ENCODE measurements at regions not wholly inside any gene's neighbourhood (a gene's known extent, or its start where the extent isn't known, plus 50 kb on each side); places are given as distances from the start of the nearest gene placed in this dataset.

DNA sequence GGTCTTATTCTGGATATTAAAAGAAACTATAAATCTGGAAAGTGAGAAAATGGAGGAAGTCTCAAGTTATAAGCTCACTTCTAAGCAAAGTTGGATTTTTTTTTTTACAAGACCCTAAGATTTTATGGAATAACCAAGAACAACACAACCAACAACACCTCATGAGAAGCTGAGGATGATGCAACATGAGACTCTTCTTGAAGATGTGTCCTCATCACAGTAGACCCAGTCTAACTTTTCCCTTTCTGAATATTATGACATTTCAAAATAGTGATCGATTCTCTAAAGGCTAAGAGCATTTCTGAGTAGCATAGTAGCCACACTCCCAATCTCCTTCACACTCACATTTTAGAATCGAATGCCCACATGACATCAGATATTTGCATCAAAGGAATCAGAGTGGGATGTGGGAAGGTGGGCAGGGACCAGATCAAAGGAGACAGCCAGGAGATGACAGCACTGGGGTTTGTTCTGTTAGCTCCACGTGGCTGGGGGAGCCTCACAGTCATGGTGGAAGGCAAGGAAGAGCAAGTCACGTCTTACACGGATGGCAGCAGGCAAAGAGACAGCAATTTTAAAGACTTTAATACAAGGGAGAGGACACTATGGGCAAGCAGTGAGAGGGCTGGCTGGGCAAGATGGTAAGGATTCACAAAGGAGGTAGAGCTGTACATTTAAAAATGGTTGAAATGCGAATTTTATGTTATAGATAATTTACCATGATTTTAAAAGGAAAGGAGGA, 90.7 kb upstream of the MYL2 start (continued):
- TF ChIP-seq ZBTB33 (IDR thresholded peaks at IDR 0.05; ENCODE audit: extremely low read depth, insufficient replicate concordance, low read length) (no peak), CBX3 (IDR thresholded peaks at IDR 0.05; ENCODE audit: low read depth) (no peak)

- Histone ChIP-seq H3K9me2 (ENCODE audit: insufficient read depth) (no peaks in the 10 kb centered on the region), H3K4me1 (ENCODE audit: control insufficient read depth in 1 of 2, insufficient read depth in 2 of 2, low read length in 2 of 2) (no peaks in the 10 kb centered on the region), H3K4me3 (replicated peaks in 1 of 2; ENCODE audit: low read depth in 1 of 2, low read length in 2 of 2) (no peak overlapping the region), H2AFZ (ENCODE audit: low read depth, low read length, poor library complexity, severe bottlenecking) (no peak overlapping the region), H3K79me2 (ENCODE audit: insufficient read depth, low read length) (no peaks in the 10 kb centered on the region), H3K4me2 (ENCODE audit: low read length) (no peak overlapping the region), H3K27ac (ENCODE audit: low read depth, low read length) (no peak overlapping the region), H3K36me3 (ENCODE audit: control insufficient read depth in 1 of 2, insufficient read depth in 2 of 2, low read length in 2 of 2) (no peaks in the 10 kb centered on the region), H3K27me3 (ENCODE audit: insufficient read depth, low read length) (peaks cover 13% of the 10 kb centered on the region), H4K20me1 (ENCODE audit: insufficient read depth) (no peaks in the 10 kb centered on the region), H3K9ac (ENCODE audit: low read length) (no peak overlapping the region), H3K9me3 (ENCODE audit: control insufficient read depth in 1 of 2, insufficient read depth in 1 of 2, low read depth in 1 of 2, low read length in 2 of 2) (no peaks in the 10 kb centered on the region)
- intact Hi-C loops (cut with micrococcal nuclease) = no loop called here
- ATAC-seq (no peak), DNase-seq (ENCODE audit: low read depth, low spot score) (no peak)
- no TSS peak for BruUV-seq (replicated peaks)
- POLR2A ChIA-PET = no interaction called here
- TF ChIP-seq YY1 (IDR thresholded peaks at IDR 0.05; ENCODE audit: extremely low read depth, insufficient replicate concordance, low read depth, low read length) (no peak), EGR1 (IDR thresholded peaks at IDR 0.05; ENCODE audit: low read depth) (no peak), JUND (IDR thresholded peaks at IDR 0.05) (no peak), ZNF274 (IDR thresholded peaks at IDR 0.05; ENCODE audit: low read depth, low read length) (no peak), CTCF (IDR thresholded peaks at IDR 0.05 in 2 of 3, conservative IDR thresholded peaks at IDR 0.05 in 1 of 3; ENCODE audit: borderline replicate concordance in 1 of 3, insufficient read depth in 1 of 3, low read depth in 2 of 3, low read length in 2 of 3) (no peak), TCF7L2 (IDR thresholded peaks at IDR 0.05; ENCODE audit: borderline replicate concordance, extremely low read depth, insufficient read depth, insufficient read length) (no peak), REST (IDR thresholded peaks at IDR 0.05; ENCODE audit: low read depth) (no peak), CEBPB (IDR thresholded peaks at IDR 0.05; ENCODE audit: low read depth) (no peak), ZFX (IDR thresholded peaks at IDR 0.05) (no peak), MAX (IDR thresholded peaks at IDR 0.05) (no peak), POLR2AphosphoS5 (IDR thresholded peaks at IDR 0.05; ENCODE audit: low read depth, low read length) (no peak), RAD21 (IDR thresholded peaks at IDR 0.05; ENCODE audit: low read depth) (no peak), EZH2 (IDR thresholded peaks at IDR 0.05) (no peak), SIN3A (IDR thresholded peaks at IDR 0.05; ENCODE audit: low read depth) (no peak), SRF (IDR thresholded peaks at IDR 0.05; ENCODE audit: low read depth) (no peak)
- CTCF ChIA-PET = no interaction called here
- RAD21 ChIA-PET (ENCODE audit: low non-redundant PET in 1 of 2, low total read pairs in 2 of 2, uncharacterized antibody in 2 of 2, unreplicated experiment in 2 of 2) = no interaction called here
These were observed 89.7 kb upstream of the MYL2 start for GRCh38 chr12:111010061-111010460.
